ENCODE measurements at regions not wholly inside any gene's neighbourhood (a gene's known extent, or its start where the extent isn't known, plus 50 kb on each side); places are given as distances from the start of the nearest gene placed in this dataset.

DNA sequence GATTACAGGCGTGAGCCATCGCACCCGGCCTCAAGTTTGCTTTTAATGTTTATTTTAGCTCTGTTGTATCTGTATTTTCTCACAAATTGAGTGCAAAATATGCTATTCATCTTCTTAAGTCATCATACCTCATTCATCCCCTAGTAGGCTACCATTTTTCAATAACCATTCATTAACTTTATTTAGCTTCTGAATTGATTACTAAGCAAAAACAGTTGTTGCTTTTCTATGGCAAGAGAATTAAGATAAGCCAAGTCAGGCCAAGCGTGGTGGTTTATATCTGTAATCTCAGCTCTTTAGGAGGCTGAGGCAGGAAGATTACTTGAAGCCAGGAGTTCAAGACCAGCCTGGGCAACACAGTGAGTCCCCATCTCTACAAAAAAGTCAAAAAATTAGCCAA, 63.3 kb upstream of the CERS6 start:
- H3K27me3 Mint-ChIP-seq (ENCODE audit: low read depth, unreplicated experiment), result no peaks in the 10 kb centered on the region
- Histone ChIP-seq H3K27ac (ENCODE audit: low read depth, low read length) (no peak overlapping the region), H3K4me2 (ENCODE audit: low read length) (no peak overlapping the region), H2AFZ (ENCODE audit: low read depth, low read length) (no peak overlapping the region), H4K20me1 (ENCODE audit: insufficient read depth, low read length) (no peaks in the 10 kb centered on the region), H3K79me2 (ENCODE audit: insufficient read depth, low read length) (no peaks in the 10 kb centered on the region), H3K4me1 (ENCODE audit: insufficient read depth, low read length) (no peaks in the 10 kb centered on the region), H3K9me3 (ENCODE audit: insufficient read depth, low read depth, low read length) (no peaks in the 10 kb centered on the region), H3K4me3 (ENCODE audit: insufficient read depth, low read depth, low read length) (no peak overlapping the region), H3K36me3 (ENCODE audit: insufficient read depth, low read length) (no peaks in the 10 kb centered on the region), H3K27me3 (ENCODE audit: insufficient read depth, low read length) (no peaks in the 10 kb centered on the region), H3K9ac (ENCODE audit: low read length) (no peak overlapping the region)
- no peak for DNase-seq (ENCODE audit: low read depth)
- TF ChIP-seq, protein P1, sequence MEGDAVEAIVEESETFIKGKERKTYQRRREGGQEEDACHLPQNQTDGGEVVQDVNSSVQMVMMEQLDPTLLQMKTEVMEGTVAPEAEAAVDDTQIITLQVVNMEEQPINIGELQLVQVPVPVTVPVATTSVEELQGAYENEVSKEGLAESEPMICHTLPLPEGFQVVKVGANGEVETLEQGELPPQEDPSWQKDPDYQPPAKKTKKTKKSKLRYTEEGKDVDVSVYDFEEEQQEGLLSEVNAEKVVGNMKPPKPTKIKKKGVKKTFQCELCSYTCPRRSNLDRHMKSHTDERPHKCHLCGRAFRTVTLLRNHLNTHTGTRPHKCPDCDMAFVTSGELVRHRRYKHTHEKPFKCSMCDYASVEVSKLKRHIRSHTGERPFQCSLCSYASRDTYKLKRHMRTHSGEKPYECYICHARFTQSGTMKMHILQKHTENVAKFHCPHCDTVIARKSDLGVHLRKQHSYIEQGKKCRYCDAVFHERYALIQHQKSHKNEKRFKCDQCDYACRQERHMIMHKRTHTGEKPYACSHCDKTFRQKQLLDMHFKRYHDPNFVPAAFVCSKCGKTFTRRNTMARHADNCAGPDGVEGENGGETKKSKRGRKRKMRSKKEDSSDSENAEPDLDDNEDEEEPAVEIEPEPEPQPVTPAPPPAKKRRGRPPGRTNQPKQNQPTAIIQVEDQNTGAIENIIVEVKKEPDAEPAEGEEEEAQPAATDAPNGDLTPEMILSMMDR (IDR thresholded peaks at IDR 0.05; ENCODE audit: insufficient read depth, low read depth, low read length), result no peak
- TF ChIP-seq EZH2 (IDR thresholded peaks at IDR 0.05; ENCODE audit: insufficient read depth, low read length), result no peak
- no peak overlapping the region for H3K27ac Mint-ChIP-seq (ENCODE audit: unreplicated experiment)
- no peak for FAIRE-seq
- no peaks in the 10 kb centered on the region for H3K4me1 Mint-ChIP-seq (ENCODE audit: low read depth, unreplicated experiment)
- no peaks in the 10 kb centered on the region for H3K9me3 Mint-ChIP-seq (ENCODE audit: unreplicated experiment)
- no peaks in the 10 kb centered on the region for H3K36me3 Mint-ChIP-seq (ENCODE audit: low read depth, unreplicated experiment)
- H3K4me3 Mint-ChIP-seq (ENCODE audit: unreplicated experiment), result no peak overlapping the region

DNA sequence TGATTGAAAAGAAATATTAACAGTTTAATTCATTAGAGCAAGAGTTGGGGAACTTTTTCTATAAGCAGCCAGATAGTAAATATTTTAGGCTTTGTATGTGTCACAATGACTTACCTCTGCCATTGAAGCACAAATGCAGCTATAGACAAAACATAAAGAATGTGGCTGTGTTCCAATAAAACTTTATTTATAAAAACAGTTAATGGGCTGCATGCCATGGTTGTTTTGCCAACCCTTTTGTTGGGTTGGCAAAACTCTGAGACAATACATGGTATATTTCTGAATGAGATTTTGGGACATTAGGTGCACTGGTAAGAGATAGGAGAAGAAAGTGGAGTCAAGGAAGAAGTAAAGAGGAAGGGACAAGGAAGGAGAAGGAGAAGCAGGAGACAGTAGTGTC, 61.8 kb upstream of the CERS6 start:
- FAIRE-seq, result no peak
- Histone ChIP-seq H3K27ac (ENCODE audit: low read depth, low read length) (no peak overlapping the region), H2AFZ (ENCODE audit: low read depth, low read length) (no peak overlapping the region), H3K36me3 (ENCODE audit: insufficient read depth, low read length) (no peaks in the 10 kb centered on the region), H3K27me3 (ENCODE audit: insufficient read depth, low read length) (no peaks in the 10 kb centered on the region), H3K4me1 (ENCODE audit: insufficient read depth, low read length) (no peaks in the 10 kb centered on the region), H3K4me2 (ENCODE audit: low read length) (no peak overlapping the region), H3K79me2 (ENCODE audit: insufficient read depth, low read length) (no peaks in the 10 kb centered on the region), H3K9ac (ENCODE audit: low read length) (no peak overlapping the region), H4K20me1 (ENCODE audit: insufficient read depth, low read length) (no peaks in the 10 kb centered on the region), H3K4me3 (ENCODE audit: insufficient read depth, low read depth, low read length) (no peak overlapping the region), H3K9me3 (ENCODE audit: insufficient read depth, low read depth, low read length) (no peaks in the 10 kb centered on the region)
- Mint-ChIP-seq H3K4me1 (ENCODE audit: low read depth, unreplicated experiment) (no peaks in the 10 kb centered on the region), H3K4me3 (ENCODE audit: unreplicated experiment) (no peak overlapping the region), H3K27me3 (ENCODE audit: low read depth, unreplicated experiment) (no peaks in the 10 kb centered on the region), H3K9me3 (ENCODE audit: unreplicated experiment) (no peaks in the 10 kb centered on the region), H3K27ac (ENCODE audit: unreplicated experiment) (no peak overlapping the region), H3K36me3 (ENCODE audit: low read depth, unreplicated experiment) (no peaks in the 10 kb centered on the region)
- no peak for DNase-seq (ENCODE audit: low read depth)
- TF ChIP-seq EZH2 (IDR thresholded peaks at IDR 0.05; ENCODE audit: insufficient read depth, low read length), result no peak
- TF ChIP-seq, protein P1 (IDR thresholded peaks at IDR 0.05; ENCODE audit: insufficient read depth, low read depth, low read length), result no peak

- Mint-ChIP-seq H3K27ac (ENCODE audit: unreplicated experiment) (no peak overlapping the region), H3K4me3 (ENCODE audit: unreplicated experiment) (no peak overlapping the region), H3K27me3 (ENCODE audit: low read depth, unreplicated experiment) (no peaks in the 10 kb centered on the region), H3K9me3 (ENCODE audit: unreplicated experiment) (no peaks in the 10 kb centered on the region), H3K4me1 (ENCODE audit: low read depth, unreplicated experiment) (no peaks in the 10 kb centered on the region), H3K36me3 (ENCODE audit: low read depth, unreplicated experiment) (no peaks in the 10 kb centered on the region)
- Histone ChIP-seq H3K27ac (ENCODE audit: low read depth, low read length) (no peak overlapping the region), H3K27me3 (ENCODE audit: insufficient read depth, low read length) (no peaks in the 10 kb centered on the region), H3K79me2 (ENCODE audit: insufficient read depth, low read length) (no peaks in the 10 kb centered on the region), H2AFZ (ENCODE audit: low read depth, low read length) (no peak overlapping the region), H4K20me1 (ENCODE audit: insufficient read depth, low read length) (no peaks in the 10 kb centered on the region), H3K9ac (ENCODE audit: low read length) (no peak overlapping the region), H3K4me1 (ENCODE audit: insufficient read depth, low read length) (no peaks in the 10 kb centered on the region), H3K9me3 (ENCODE audit: insufficient read depth, low read depth, low read length) (no peaks in the 10 kb centered on the region), H3K36me3 (ENCODE audit: insufficient read depth, low read length) (no peaks in the 10 kb centered on the region), H3K4me2 (ENCODE audit: low read length) (no peak overlapping the region), H3K4me3 (ENCODE audit: insufficient read depth, low read depth, low read length) (no peak overlapping the region)
- DNase-seq (ENCODE audit: low read depth), result peak; percentile 52
- FAIRE-seq, result no peak
- TF ChIP-seq EZH2 (IDR thresholded peaks at IDR 0.05; ENCODE audit: insufficient read depth, low read length), result no peak
- TF ChIP-seq, protein P1 (IDR thresholded peaks at IDR 0.05; ENCODE audit: insufficient read depth, low read depth, low read length), result no peak
These were observed 59.9 kb upstream of the CERS6 start for GRCh38 chr2:168396131-168396530.

Data from astrocyte (in vitro differentiated cells and primary cell).